DOHH2 (cell line): ENCODE measurements at regions not wholly inside any gene's neighbourhood (a gene's known extent, or its start where the extent isn't known, plus 50 kb on each side); places are given as distances from the start of the nearest gene placed in this dataset.

Source experiments
- CTCF ChIP-seq: fragments of 200-600 bp; sonication (generic); IDR thresholded peaks from one replicate; pipeline ENCODE4 v1.5.1; 2014; ENCODE audit warnings: antibody characterized with exemption, mild to moderate bottlenecking, low read depth, low read length; ENCODE audit not compliant: poor library complexity, severe bottlenecking
- EZH2phosphoT487 ChIP-seq: fragments of 200-600 bp; sonication (generic); IDR thresholded peaks from 2 replicates; pipeline ENCODE4 v1.6.1; 2017; ENCODE audit warnings: borderline replicate concordance, mild to moderate bottlenecking, antibody characterized with exemption, low read length, moderate library complexity, mixed read lengths

- TF ChIP-seq CTCF: no peak
- no peak for TF ChIP-seq EZH2phosphoT487
Observed at GRCh38 chr15:29631076-29632070, 190.9 kb downstream of the TJP1 start.
